PFSK-1 (cell line): ENCODE measurements at regions not wholly inside any gene's neighbourhood (a gene's known extent, or its start where the extent isn't known, plus 50 kb on each side); places are given as distances from the start of the nearest gene placed in this dataset.

Experiments
- FOXP2 ChIP-seq: optimal IDR thresholded peaks from 2 replicates; pipeline ENCODE3; 2011; ENCODE audit warnings: borderline replicate concordance, control low read depth, inconsistent platforms; ENCODE audit not compliant: insufficient read depth; ENCODE audit errors: extremely low read length, extremely low read depth
- POLR2AphosphoS5 ChIP-seq: IDR thresholded peaks from 2 replicates; pipeline ENCODE4 v1.6.1; 2012; ENCODE audit warnings: low read depth, mild to moderate bottlenecking, control low read depth, low read length, moderate library complexity
- SIN3A ChIP-seq: IDR thresholded peaks from 2 replicates; pipeline ENCODE4 v1.6.1; 2012; ENCODE audit warnings: mild to moderate bottlenecking, low read length, moderate library complexity, borderline replicate concordance; ENCODE audit not compliant: insufficient read depth
- TAF1 ChIP-seq: IDR thresholded peaks from 2 replicates; pipeline ENCODE4 v1.6.1; 2012; ENCODE audit warnings: low read length, control low read depth, borderline replicate concordance; ENCODE audit not compliant: insufficient read depth
- TF ChIP-seq, protein P1 (sequence below), 2 experiments: IDR thresholded peaks; 2 replicates each; pipeline versions ENCODE4 v1.6.1 to v1.8.0; 2011 to 2012; ENCODE audit warnings: low read depth in 2 of 2, low read length in 2 of 2, control low read depth in 1 of 2, inconsistent platforms in 1 of 2, mild to moderate bottlenecking in 1 of 2, moderate library complexity in 1 of 2; ENCODE audit not compliant: insufficient read depth in 1 of 2

GRCh38 chr3:18666655-18667054 is 241.5 kb upstream of the SATB1 start:
- TF ChIP-seq POLR2AphosphoS5 (no peak), SIN3A (no peak), FOXP2 (no peak), TAF1 (no peak)
- TF ChIP-seq, protein P1, sequence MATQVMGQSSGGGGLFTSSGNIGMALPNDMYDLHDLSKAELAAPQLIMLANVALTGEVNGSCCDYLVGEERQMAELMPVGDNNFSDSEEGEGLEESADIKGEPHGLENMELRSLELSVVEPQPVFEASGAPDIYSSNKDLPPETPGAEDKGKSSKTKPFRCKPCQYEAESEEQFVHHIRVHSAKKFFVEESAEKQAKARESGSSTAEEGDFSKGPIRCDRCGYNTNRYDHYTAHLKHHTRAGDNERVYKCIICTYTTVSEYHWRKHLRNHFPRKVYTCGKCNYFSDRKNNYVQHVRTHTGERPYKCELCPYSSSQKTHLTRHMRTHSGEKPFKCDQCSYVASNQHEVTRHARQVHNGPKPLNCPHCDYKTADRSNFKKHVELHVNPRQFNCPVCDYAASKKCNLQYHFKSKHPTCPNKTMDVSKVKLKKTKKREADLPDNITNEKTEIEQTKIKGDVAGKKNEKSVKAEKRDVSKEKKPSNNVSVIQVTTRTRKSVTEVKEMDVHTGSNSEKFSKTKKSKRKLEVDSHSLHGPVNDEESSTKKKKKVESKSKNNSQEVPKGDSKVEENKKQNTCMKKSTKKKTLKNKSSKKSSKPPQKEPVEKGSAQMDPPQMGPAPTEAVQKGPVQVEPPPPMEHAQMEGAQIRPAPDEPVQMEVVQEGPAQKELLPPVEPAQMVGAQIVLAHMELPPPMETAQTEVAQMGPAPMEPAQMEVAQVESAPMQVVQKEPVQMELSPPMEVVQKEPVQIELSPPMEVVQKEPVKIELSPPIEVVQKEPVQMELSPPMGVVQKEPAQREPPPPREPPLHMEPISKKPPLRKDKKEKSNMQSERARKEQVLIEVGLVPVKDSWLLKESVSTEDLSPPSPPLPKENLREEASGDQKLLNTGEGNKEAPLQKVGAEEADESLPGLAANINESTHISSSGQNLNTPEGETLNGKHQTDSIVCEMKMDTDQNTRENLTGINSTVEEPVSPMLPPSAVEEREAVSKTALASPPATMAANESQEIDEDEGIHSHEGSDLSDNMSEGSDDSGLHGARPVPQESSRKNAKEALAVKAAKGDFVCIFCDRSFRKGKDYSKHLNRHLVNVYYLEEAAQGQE (IDR thresholded peaks at IDR 0.05; ENCODE audit: insufficient read depth in 1 of 2, low read depth in 2 of 2, low read length in 2 of 2), result no peak

DNA sequence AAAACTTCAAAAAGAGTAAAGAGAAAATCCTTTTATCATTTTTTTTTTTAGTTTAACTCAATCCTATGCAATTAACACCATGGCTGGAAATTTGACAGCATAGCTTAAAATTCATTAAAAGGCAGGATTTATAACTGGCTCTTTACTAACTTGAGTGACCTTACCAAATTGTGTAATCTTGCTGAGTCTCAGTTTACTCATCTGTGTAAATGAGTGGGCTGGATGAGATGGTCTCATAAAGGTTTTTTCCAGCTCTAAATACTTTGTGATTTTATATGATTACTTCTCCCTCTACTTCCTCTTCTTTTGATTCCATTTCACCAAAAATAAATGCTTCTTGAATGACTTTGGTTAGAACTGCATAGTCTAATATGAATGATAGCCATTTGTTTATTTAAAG is 234.9 kb upstream of the SATB1 start:
- no peak for TF ChIP-seq TAF1
- TF ChIP-seq POLR2AphosphoS5, result no peak

- no peak for TF ChIP-seq SIN3A
- TF ChIP-seq, protein P1 (IDR thresholded peaks at IDR 0.05; ENCODE audit: insufficient read depth in 1 of 2, low read depth in 2 of 2, low read length in 2 of 2), result no peak
- TF ChIP-seq POLR2AphosphoS5, result no peak
- TF ChIP-seq FOXP2, result no peak
Measured at GRCh38 chr3:18657858-18658820, 233.0 kb upstream of the SATB1 start.

DNA sequence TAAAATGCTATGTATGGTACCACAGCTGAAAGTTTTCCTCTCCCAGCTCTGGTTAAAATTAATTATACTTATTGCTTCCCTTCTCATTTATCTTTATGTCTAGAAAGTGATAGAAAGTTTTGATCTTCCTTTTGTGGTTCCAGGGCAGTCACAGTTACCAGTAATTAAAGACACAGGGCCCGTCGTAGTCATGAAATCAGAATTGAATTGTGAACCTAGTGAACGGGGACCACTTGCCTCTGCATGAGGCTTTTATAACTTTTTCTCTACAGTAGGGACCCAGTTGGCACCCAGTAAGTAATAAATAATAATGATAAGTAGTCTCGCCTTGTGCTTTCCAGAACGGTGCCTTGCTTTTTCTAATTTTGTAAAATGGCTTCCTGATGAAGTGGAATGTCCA is 231.7 kb upstream of the SATB1 start:
- no peak for TF ChIP-seq POLR2AphosphoS5
- TF ChIP-seq FOXP2, result no peak
- TF ChIP-seq, protein P1 (IDR thresholded peaks at IDR 0.05; ENCODE audit: insufficient read depth in 1 of 2, low read depth in 2 of 2, low read length in 2 of 2), result no peak

GRCh38 chr3:18656410-18656809 is 231.3 kb upstream of the SATB1 start:
- TF ChIP-seq TAF1 (no peak), FOXP2 (no peak), SIN3A (no peak), POLR2AphosphoS5 (no peak)
- TF ChIP-seq, protein P1 (IDR thresholded peaks at IDR 0.05; ENCODE audit: insufficient read depth in 1 of 2, low read depth in 2 of 2, low read length in 2 of 2), result no peak
